SK-N-SH (cell line): ENCODE measurements at regions not wholly inside any gene's neighbourhood (a gene's known extent, or its start where the extent isn't known, plus 50 kb on each side); places are given as distances from the start of the nearest gene placed in this dataset.

ENCODE experiments used
- CTCF ChIA-PET: fragments of 300-600, 350-600 bp; formaldehyde crosslinking; extraction: SDS; loops from one replicate; lab custom pipeline; 2021; lab: Yijun Ruan, JAX
- POLR2A ChIA-PET: fragments of 350-600 bp; sonication (Branson Sonifier 250); formaldehyde crosslinking; extraction: SDS; loops from one replicate; lab custom pipeline; 2020; ENCODE audit warnings: antibody characterized with exemption, inconsistent platforms; lab: Yijun Ruan, JAX
- DNase-seq: peaks from one replicate; pipeline ENCODE4 v3.0.0; 2012
- H2AFZ ChIP-seq: fragments of 200-600 bp; sonication (generic); 2 replicates; pipeline ENCODE4 v1.8.1; 2016; ENCODE audit warnings: antibody characterized with exemption, mild to moderate bottlenecking, low read depth
- H3F3A ChIP-seq: fragments of 200-600 bp; sonication (generic); replicated peaks from 2 replicates; pipeline ENCODE3; 2016; ENCODE audit warnings: antibody characterized with exemption, mild to moderate bottlenecking; ENCODE audit not compliant: insufficient read depth
- H3K27ac ChIP-seq, 2 experiments: fragments of 200-500 bp in 1 of 2; fragments of 200-600 bp in 1 of 2; sonication (Bioruptor generic) in 1 of 2; sonication (generic), shearing (Covaris generic) in 1 of 2; 2 replicates each; pipeline versions ENCODE4 v1.5.1 to v1.6.1; 2014 to 2016; ENCODE audit warnings: low read depth in 2 of 2, inconsistent platforms in 1 of 2, low read length in 1 of 2, mild to moderate bottlenecking in 1 of 2, mixed read lengths in 1 of 2
- H3K27me3 ChIP-seq: fragments of 200-600 bp; sonication (generic), shearing (Covaris generic); 2 replicates; pipeline ENCODE4 v1.6.1; 2016; ENCODE audit warnings: mixed run types; ENCODE audit not compliant: insufficient read depth
- H3K36me3 ChIP-seq, 2 experiments: fragments of 200-500 bp in 1 of 2; fragments of 200-600 bp in 1 of 2; sonication (Bioruptor generic) in 1 of 2; sonication (generic) in 1 of 2; replicated peaks in 1 of 2; 2 replicates each; pipeline versions ENCODE3 to v1.5.1; 2014 to 2016; ENCODE audit warnings: low read length in 1 of 2, mild to moderate bottlenecking in 1 of 2; ENCODE audit not compliant: insufficient read depth in 2 of 2, control insufficient read depth in 1 of 2
- H3K4me1 ChIP-seq, 2 experiments: fragments of 200-500 bp in 1 of 2; fragments of 200-600 bp in 1 of 2; sonication (Bioruptor generic) in 1 of 2; sonication (generic), shearing (Covaris generic) in 1 of 2; 2 replicates each; pipeline versions ENCODE4 v1.5.1 to v1.6.1; 2014 to 2016; ENCODE audit warnings: low read depth in 1 of 2, low read length in 1 of 2, mixed run types in 1 of 2; ENCODE audit not compliant: insufficient read depth in 2 of 2, control insufficient read depth in 1 of 2
- H3K4me2 ChIP-seq: fragments of 200-600 bp; sonication (generic), shearing (Covaris generic); 2 replicates; pipeline ENCODE4 v1.6.1; 2017; ENCODE audit warnings: mixed run types
- H3K4me3 ChIP-seq, 2 experiments: fragments of 200-500 bp in 1 of 2; fragments of 200-600 bp in 1 of 2; sonication (Bioruptor generic) in 1 of 2; sonication (generic), shearing (Covaris generic) in 1 of 2; 2 replicates each; pipeline versions ENCODE4 v1.5.1 to v1.8.1; 2014 to 2016; ENCODE audit warnings: low read depth in 2 of 2, inconsistent platforms in 1 of 2, low read length in 1 of 2, mild to moderate bottlenecking in 1 of 2, mixed read lengths in 1 of 2, moderate library complexity in 1 of 2
- H3K79me2 ChIP-seq: fragments of 200-600 bp; sonication (generic); 2 replicates; pipeline ENCODE4 v1.8.1; 2017; ENCODE audit warnings: mild to moderate bottlenecking; ENCODE audit not compliant: insufficient read depth
- H3K9ac ChIP-seq: fragments of 200-600 bp; sonication (generic); 2 replicates; pipeline ENCODE4 v1.6.1; 2017; ENCODE audit warnings: mixed run types
- H3K9me2 ChIP-seq: fragments of 200-600 bp; sonication (generic); 2 replicates; pipeline ENCODE4 v1.6.1; 2017; ENCODE audit warnings: mixed run types
- H3K9me3 ChIP-seq: fragments of 200-600 bp; sonication (generic); 2 replicates; pipeline ENCODE4 v1.6.1; 2017; ENCODE audit warnings: mixed run types, mild to moderate bottlenecking, moderate library complexity
- H4K20me1 ChIP-seq: fragments of 200-600 bp; sonication (generic); 2 replicates; pipeline ENCODE4 v1.6.1; 2017; ENCODE audit warnings: mild to moderate bottlenecking, mixed run types; ENCODE audit not compliant: insufficient read depth
- CHD2 ChIP-seq: fragments of 150-350 bp; IDR thresholded peaks from 2 replicates; pipeline ENCODE4 v1.6.1; 2018; ENCODE audit warnings: low read length; ENCODE audit not compliant: partially characterized antibody
- FOXM1 ChIP-seq: IDR thresholded peaks from 2 replicates; pipeline ENCODE4 v1.4.0; 2012; ENCODE audit warnings: low read depth, mild to moderate bottlenecking
- GABPA ChIP-seq: IDR thresholded peaks from 2 replicates; pipeline ENCODE4 v1.4.0; 2012; ENCODE audit warnings: low read depth, mild to moderate bottlenecking
- MAX ChIP-seq: IDR thresholded peaks from 2 replicates; pipeline ENCODE4 v1.4.0; 2012; ENCODE audit warnings: low read depth
- MXI1 ChIP-seq: IDR thresholded peaks from 2 replicates; pipeline ENCODE4 v1.6.1; 2012; ENCODE audit warnings: mild to moderate bottlenecking, low read depth, low read length, improper control_type of control experiment
- NFIC ChIP-seq: IDR thresholded peaks from 2 replicates; pipeline ENCODE4 v1.4.0; 2012; ENCODE audit warnings: borderline replicate concordance
- PBX3 ChIP-seq: IDR thresholded peaks from 2 replicates; pipeline ENCODE4; 2012
- POLR2AphosphoS5 ChIP-seq: IDR thresholded peaks from 2 replicates; pipeline ENCODE4 v1.6.1; 2012; ENCODE audit warnings: low read depth, low read length
- TCF12 ChIP-seq: IDR thresholded peaks from 2 replicates; pipeline ENCODE4 v1.4.0; 2012
- USF1 ChIP-seq: IDR thresholded peaks from 2 replicates; pipeline ENCODE4 v1.4.0; 2012; ENCODE audit warnings: low read depth, borderline replicate concordance
- WGBS: methylation state at CpG from one replicate; pipeline ENCODE4 v1.1.6; 2017; ENCODE audit warnings: low lambda C conversion rate; 5-methylcytosine and 5-hydroxymethylcytosine counted together

DNA sequence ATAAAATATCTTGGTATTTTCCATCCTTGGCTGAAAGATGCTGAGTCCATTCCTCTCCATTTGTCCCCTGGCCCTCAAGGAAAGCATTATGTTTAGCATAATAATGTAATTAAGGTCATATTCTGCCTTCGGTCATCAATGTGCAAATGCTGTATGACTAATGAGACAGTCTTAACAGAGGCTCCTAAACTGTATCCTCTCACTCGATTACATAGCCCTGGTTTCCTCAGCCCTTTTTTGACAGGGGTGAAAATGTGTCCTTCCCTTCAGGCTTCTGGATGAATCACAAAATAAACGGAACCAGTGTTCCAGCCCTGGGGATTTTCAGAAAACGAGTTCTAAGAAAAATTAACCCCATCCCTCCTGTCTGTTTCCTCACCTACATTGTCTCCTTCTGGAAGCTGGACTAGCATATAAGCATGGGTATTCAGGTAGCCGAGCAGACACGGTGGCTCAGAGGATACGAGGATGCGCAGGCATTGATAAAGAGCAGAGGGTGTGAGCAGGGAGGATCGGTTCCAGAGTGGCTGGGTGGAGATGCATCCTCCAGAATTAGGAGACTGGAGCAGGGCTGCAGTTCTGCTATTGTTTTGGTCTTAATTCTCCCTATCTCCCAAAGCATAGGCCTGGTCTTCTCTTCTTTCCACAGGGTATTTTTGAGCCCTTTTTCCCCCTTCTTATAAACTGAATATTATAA, 742.9 kb downstream of the TLR4 start:
- WGBS: 43% methylated on average over 9 of the region's 9 CpGs
- Histone ChIP-seq H4K20me1 (no peaks in the 10 kb centered on the region), H3K4me2 (no peak overlapping the region), H3F3A (no peaks in the 10 kb centered on the region), H3K4me1 (no peaks in the 10 kb centered on the region; a peak in 1 of 4 replicates), H3K27me3 (no peaks in the 10 kb centered on the region), H2AFZ (no peak overlapping the region), H3K9me2 (no peaks in the 10 kb centered on the region)
- DNase-seq: no peak
- ChIA-PET POLR2A (no interaction called here), CTCF (interaction anchor here (1.0 kb wide), 1 partner anchor 13 kb away, joined by 3 read pairs; no protein-coding TSS in a partner anchor)
- TF ChIP-seq GABPA (no peak), FOXM1 (no peak), USF1 (no peak), TCF12 (no peak), CHD2 (no peak), PBX3 (no peak)
- TF ChIP-seq, all 33 proteins: peak for 0
- no peak overlapping the region for H3K9ac ChIP-seq
- H3K27ac ChIP-seq: no peak overlapping the region
- H3K4me3 ChIP-seq: no peak overlapping the region
- no peaks in the 10 kb centered on the region for H3K36me3 ChIP-seq
- H3K9me3 ChIP-seq: no peaks in the 10 kb centered on the region
- H3K79me2 ChIP-seq: no peaks in the 10 kb centered on the region

GRCh38 chr9:118449554-118449953, 745.4 kb downstream of the TLR4 start:
- Histone ChIP-seq H3K9me3 (no peaks in the 10 kb centered on the region), H3K27me3 (no peaks in the 10 kb centered on the region), H2AFZ (no peak overlapping the region), H3K27ac (no peak overlapping the region), H3K4me1 (no peaks in the 10 kb centered on the region; a peak in 1 of 4 replicates), H3F3A (no peaks in the 10 kb centered on the region), H3K79me2 (no peaks in the 10 kb centered on the region)
- CTCF ChIA-PET: no interaction called here
- POLR2A ChIA-PET: no interaction called here
- DNase-seq: no peak
- TF ChIP-seq NFIC: no peak
- no peak for TF ChIP-seq CHD2
- TF ChIP-seq MAX: no peak
- TF ChIP-seq POLR2AphosphoS5: no peak
- no peak for TF ChIP-seq MXI1
- TF ChIP-seq USF1: no peak
- TF ChIP-seq, all 33 proteins: peak for 0
- H3K36me3 ChIP-seq: no peaks in the 10 kb centered on the region
- 32% methylated on average over 2 of the region's 2 CpGs for WGBS
- H3K9me2 ChIP-seq: no peaks in the 10 kb centered on the region
- H4K20me1 ChIP-seq: no peaks in the 10 kb centered on the region
- no peak overlapping the region for H3K4me2 ChIP-seq
- H3K4me3 ChIP-seq: no peak overlapping the region
- H3K9ac ChIP-seq: no peak overlapping the region
